CD14-positive monocyte (primary cell): ENCODE measurements at regions not wholly inside any gene's neighbourhood (a gene's known extent, or its start where the extent isn't known, plus 50 kb on each side); places are given as distances from the start of the nearest gene placed in this dataset.

Experiments
- DNase-seq, 3 donors: peaks; one replicate each; pipeline ENCODE4 v3.0.0-alpha.2; 2011 to 2022
- H2AFZ ChIP-seq: 2 replicates; pipeline ENCODE4 v1.6.0; 2012; ENCODE audit warnings: mild to moderate bottlenecking, low read depth, low read length, inconsistent platforms; ENCODE audit not compliant: insufficient read depth, poor library complexity, severe bottlenecking
- H3K27ac ChIP-seq, 2 donors: 1 replicate in 1 of 2; 2 replicates in 1 of 2; pipeline ENCODE4 v1.5.1; 2012 to 2013; ENCODE audit warnings: low read length in 2 of 2, control low read depth in 1 of 2, inconsistent platforms in 1 of 2, low read depth in 1 of 2, mild to moderate bottlenecking in 1 of 2
- H3K27me3 ChIP-seq, 2 donors: one replicate each; pipeline versions ENCODE4 v1.6.0 to v1.6.1; 2011 to 2013; ENCODE audit warnings: low read length in 2 of 2; ENCODE audit not compliant: control insufficient read depth in 2 of 2, insufficient read depth in 2 of 2
- H3K36me3 ChIP-seq, 2 donors: replicated peaks in 1 of 2; 1 replicate in 1 of 2; 2 replicates in 1 of 2; pipeline versions ENCODE4 v1.5.1 to v1.6.1; 2012 to 2013; ENCODE audit warnings: low read length in 2 of 2, control low read depth in 1 of 2, inconsistent platforms in 1 of 2, mild to moderate bottlenecking in 1 of 2; ENCODE audit not compliant: insufficient read depth in 2 of 2, control insufficient read depth in 1 of 2
- H3K4me1 ChIP-seq, 2 donors: 1 replicate in 1 of 2; 2 replicates in 1 of 2; pipeline versions ENCODE4 v1.5.1 to v1.6.1; 2012 to 2013; ENCODE audit warnings: low read length in 2 of 2, control low read depth in 1 of 2, inconsistent platforms in 1 of 2, mild to moderate bottlenecking in 1 of 2, moderate library complexity in 1 of 2; ENCODE audit not compliant: insufficient read depth in 2 of 2, control insufficient read depth in 1 of 2
- H3K4me2 ChIP-seq: replicated peaks from 2 replicates; pipeline ENCODE3; 2012; ENCODE audit warnings: low read length, moderate library complexity, mild to moderate bottlenecking; ENCODE audit not compliant: poor library complexity, severe bottlenecking; ENCODE audit errors: extremely low read depth
- H3K4me3 ChIP-seq, 3 experiments: fragments of 200-600 bp in 1 of 3; sonication (generic) in 1 of 3; replicated peaks in 1 of 3; 1 replicate in 2 of 3; 2 replicates in 1 of 3; pipeline ENCODE4 v1.5.1; 2011 to 2013; ENCODE audit warnings: low read length in 3 of 3, mild to moderate bottlenecking in 3 of 3, control low read depth in 2 of 3, low read depth in 2 of 3, inconsistent platforms in 1 of 3, moderate library complexity in 1 of 3
- H3K79me2 ChIP-seq: 2 replicates; pipeline ENCODE4 v1.6.0; 2012; ENCODE audit warnings: mild to moderate bottlenecking, control low read depth, inconsistent platforms, low read length, moderate library complexity; ENCODE audit not compliant: insufficient read depth
- H3K9ac ChIP-seq: 2 replicates; pipeline ENCODE4 v1.6.0; 2017; ENCODE audit warnings: low read length, mild to moderate bottlenecking; ENCODE audit not compliant: insufficient read depth, poor library complexity, severe bottlenecking
- H3K9me3 ChIP-seq, 2 donors: replicated peaks in 1 of 2; 1 replicate in 1 of 2; 2 replicates in 1 of 2; pipeline versions ENCODE4 v1.5.1 to v1.6.1; 2012 to 2013; ENCODE audit warnings: low read length in 2 of 2, control low read depth in 1 of 2; ENCODE audit not compliant: control insufficient read depth in 1 of 2, insufficient read depth in 1 of 2
- H4K20me1 ChIP-seq: 2 replicates; pipeline ENCODE4 v1.6.0; 2012; ENCODE audit warnings: mild to moderate bottlenecking, low read length, control low read depth, moderate library complexity; ENCODE audit not compliant: insufficient read depth
- H3K27ac Mint-ChIP-seq, 7 donors: one replicate each; pipeline ENCODE4 v1.8.0; 2020; ENCODE audit warnings: mild to moderate bottlenecking in 7 of 7, mixed read lengths in 7 of 7, moderate library complexity in 6 of 7, inconsistent platforms in 2 of 7
- H3K27me3 Mint-ChIP-seq, 3 donors: one replicate each; pipeline ENCODE4 v1.8.0; 2021 to 2022; ENCODE audit warnings: low read depth in 3 of 3, mild to moderate bottlenecking in 3 of 3, mixed read lengths in 3 of 3, moderate library complexity in 3 of 3, inconsistent platforms in 1 of 3
- H3K36me3 Mint-ChIP-seq, 2 donors: one replicate each; pipeline ENCODE4 v1.8.0; 2020; ENCODE audit warnings: mixed read lengths in 2 of 2, inconsistent platforms in 1 of 2, mild to moderate bottlenecking in 1 of 2
- H3K4me1 Mint-ChIP-seq: one replicate; pipeline ENCODE4 v1.8.0; 2020; ENCODE audit warnings: mild to moderate bottlenecking, mixed read lengths
- H3K4me3 Mint-ChIP-seq, 2 donors: one replicate each; pipeline ENCODE4 v1.8.0; 2020; ENCODE audit warnings: mild to moderate bottlenecking in 2 of 2, mixed read lengths in 2 of 2, moderate library complexity in 1 of 2
- H3K9me3 Mint-ChIP-seq, 7 donors: one replicate each; pipeline ENCODE4 v1.8.0; 2020 to 2022; ENCODE audit warnings: mixed read lengths in 7 of 7, mild to moderate bottlenecking in 6 of 7, moderate library complexity in 6 of 7, inconsistent platforms in 2 of 7
- CTCF ChIP-seq: fragments of 200-600 bp; IDR thresholded peaks from one replicate; pipeline ENCODE4 v1.8.0; 2022; ENCODE audit warnings: antibody characterized with exemption, mild to moderate bottlenecking
- WGBS: methylation state at CpG from one replicate; pipeline ENCODE4 v1.1.5; 2013; ENCODE audit warnings: missing lambda C conversion rate; ENCODE audit not compliant: insufficient coverage; 5-methylcytosine and 5-hydroxymethylcytosine counted together
- intact Hi-C, 2 donors: fragments of 100-400 bp; cut with micrococcal nuclease; formaldehyde crosslinking; loops; one replicate each; pipeline versions ENCODE4 v1.15.0 to v1.15.1; 2023

GRCh38 chr9:2289263-2289662 is 274.1 kb downstream of the SMARCA2 start:
- Histone ChIP-seq H3K4me3 (no peak overlapping the region), H2AFZ (no peak overlapping the region), H3K27me3 (no peaks in the 10 kb centered on the region), H3K79me2 (no peaks in the 10 kb centered on the region), H3K4me2 (no peak overlapping the region), H4K20me1 (no peaks in the 10 kb centered on the region), H3K4me1 (peaks cover 0 to 6% of the 10 kb centered on the region in 2 donors), H3K27ac (no peak overlapping the region), H3K9me3 (no peaks in the 10 kb centered on the region), H3K9ac (no peak overlapping the region), H3K36me3 (no peaks in the 10 kb centered on the region)
- H3K27ac Mint-ChIP-seq, result no peak overlapping the region
- intact Hi-C loops, result no loop called here
- H3K9me3 Mint-ChIP-seq, result peaks cover 0 to 8% (median 0%) of the 10 kb centered on the region in 7 donors
- H3K27me3 Mint-ChIP-seq, result peaks cover 0 to 11% (median 2%) of the 10 kb centered on the region in 3 donors
- no peak overlapping the region for H3K4me3 Mint-ChIP-seq
- DNase-seq, result no peak
- 87% methylated on average over 3 of the region's 4 CpGs for WGBS
- H3K36me3 Mint-ChIP-seq, result no peaks in the 10 kb centered on the region
- no peaks in the 10 kb centered on the region for H3K4me1 Mint-ChIP-seq
- TF ChIP-seq CTCF, result no peak

- Histone ChIP-seq H3K4me3 (no peak overlapping the region), H4K20me1 (no peaks in the 10 kb centered on the region), H3K9ac (no peak overlapping the region), H3K4me2 (no peak overlapping the region), H3K79me2 (no peaks in the 10 kb centered on the region), H3K27ac (no peak overlapping the region), H2AFZ (no peak overlapping the region), H3K4me1 (peaks cover 0 to 6% of the 10 kb centered on the region in 2 donors), H3K36me3 (no peaks in the 10 kb centered on the region), H3K27me3 (no peaks in the 10 kb centered on the region), H3K9me3 (no peaks in the 10 kb centered on the region)
- Mint-ChIP-seq H3K36me3 (no peaks in the 10 kb centered on the region), H3K27me3 (peaks cover 0 to 11% (median 2%) of the 10 kb centered on the region in 3 donors), H3K27ac (no peak overlapping the region), H3K4me3 (no peak overlapping the region), H3K4me1 (no peaks in the 10 kb centered on the region), H3K9me3 (peaks cover 0 to 6% (median 0%) of the 10 kb centered on the region in 7 donors)
- intact Hi-C loops, result no loop called here
- WGBS, result 100% methylated on average over 1 of the region's 1 CpG
- no peak for TF ChIP-seq CTCF
- DNase-seq, result no peak
Observed at GRCh38 chr9:2290382-2290781, 275.2 kb downstream of the SMARCA2 start.
